Activated B cell treated with CpG ODN at 0.5 μM for 24 hours (primary cell): ENCODE measurements at regions not wholly inside any gene's neighbourhood (a gene's known extent, or its start where the extent isn't known, plus 50 kb on each side); places are given as distances from the start of the nearest gene placed in this dataset.

Experiments used
- ATAC-seq: fragments of 200-7000 bp; cut with Tn5 transposase; one replicate; pipeline ENCODE4 v1.10.0; 2021; ENCODE audit warnings: low read depth, mild to moderate bottlenecking, moderate library complexity
- CTCF ChIA-PET: fragments of 350-600 bp; sonication (Branson Sonifier 250); formaldehyde crosslinking; loops from one replicate; lab custom pipeline; 2021; ENCODE audit warnings: antibody characterized with exemption; lab: Charles Lee
- POLR2A ChIA-PET: fragments of 350-600 bp; sonication (Branson Sonifier 250); formaldehyde crosslinking; loops from one replicate; lab custom pipeline; 2021; ENCODE audit warnings: antibody characterized with exemption; lab: Charles Lee
- DNase-seq: peaks from one replicate; pipeline ENCODE4 v3.0.0; 2022
- H3K27ac Mint-ChIP-seq: one replicate; pipeline ENCODE4 v1.8.0; 2020; ENCODE audit warnings: mixed read lengths
- H3K27me3 Mint-ChIP-seq: one replicate; pipeline ENCODE4 v1.8.0; 2021; ENCODE audit warnings: mixed read lengths
- H3K36me3 Mint-ChIP-seq: one replicate; pipeline ENCODE4 v1.8.0; 2021; ENCODE audit warnings: low read depth, mixed read lengths
- H3K4me1 Mint-ChIP-seq: one replicate; pipeline ENCODE4 v1.8.0; 2021; ENCODE audit warnings: mixed read lengths
- H3K4me3 Mint-ChIP-seq: one replicate; pipeline ENCODE4 v1.8.0; 2020; ENCODE audit warnings: mild to moderate bottlenecking, mixed read lengths
- H3K9me3 Mint-ChIP-seq: one replicate; pipeline ENCODE4 v1.8.0; 2020; ENCODE audit warnings: mixed read lengths
- intact Hi-C: fragments of 100-400 bp; cut with micrococcal nuclease; formaldehyde crosslinking; loops from one replicate; pipeline ENCODE4 v1.15.1; 2024
- TF ChIP-seq, protein P1 (sequence below): fragments of 200-600 bp; IDR thresholded peaks from one replicate; pipeline ENCODE4 v1.8.0; 2022; ENCODE audit warnings: antibody characterized with exemption, mild to moderate bottlenecking

DNA sequence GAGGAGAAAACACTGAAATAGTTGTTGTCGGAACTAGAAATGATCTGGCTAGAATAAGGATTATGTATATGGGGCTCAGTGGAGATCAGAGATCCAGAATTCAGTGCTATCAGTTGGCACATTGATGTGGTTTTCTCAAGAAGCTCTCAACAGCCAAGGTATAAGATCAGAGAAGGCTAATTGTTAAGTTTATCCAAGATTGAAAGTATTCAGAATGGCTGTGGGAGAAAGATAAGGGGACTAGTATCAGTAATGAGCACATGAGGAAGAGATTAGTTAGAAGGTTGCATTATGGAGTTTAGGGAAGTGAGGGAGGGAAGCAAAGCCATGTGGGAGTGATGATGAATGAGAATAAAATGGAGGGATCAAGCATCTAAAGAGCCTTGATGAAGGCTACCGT, 128.1 kb upstream of the MIS18BP1 start:
- intact Hi-C loops: no loop called here
- POLR2A ChIA-PET: no interaction called here
- Mint-ChIP-seq H3K27me3 (no peaks in the 10 kb centered on the region), H3K27ac (no peak overlapping the region), H3K36me3 (no peaks in the 10 kb centered on the region), H3K4me1 (no peaks in the 10 kb centered on the region), H3K4me3 (no peak overlapping the region), H3K9me3 (peaks cover 3% of the 10 kb centered on the region)
- no peak for DNase-seq
- TF ChIP-seq, protein P1, sequence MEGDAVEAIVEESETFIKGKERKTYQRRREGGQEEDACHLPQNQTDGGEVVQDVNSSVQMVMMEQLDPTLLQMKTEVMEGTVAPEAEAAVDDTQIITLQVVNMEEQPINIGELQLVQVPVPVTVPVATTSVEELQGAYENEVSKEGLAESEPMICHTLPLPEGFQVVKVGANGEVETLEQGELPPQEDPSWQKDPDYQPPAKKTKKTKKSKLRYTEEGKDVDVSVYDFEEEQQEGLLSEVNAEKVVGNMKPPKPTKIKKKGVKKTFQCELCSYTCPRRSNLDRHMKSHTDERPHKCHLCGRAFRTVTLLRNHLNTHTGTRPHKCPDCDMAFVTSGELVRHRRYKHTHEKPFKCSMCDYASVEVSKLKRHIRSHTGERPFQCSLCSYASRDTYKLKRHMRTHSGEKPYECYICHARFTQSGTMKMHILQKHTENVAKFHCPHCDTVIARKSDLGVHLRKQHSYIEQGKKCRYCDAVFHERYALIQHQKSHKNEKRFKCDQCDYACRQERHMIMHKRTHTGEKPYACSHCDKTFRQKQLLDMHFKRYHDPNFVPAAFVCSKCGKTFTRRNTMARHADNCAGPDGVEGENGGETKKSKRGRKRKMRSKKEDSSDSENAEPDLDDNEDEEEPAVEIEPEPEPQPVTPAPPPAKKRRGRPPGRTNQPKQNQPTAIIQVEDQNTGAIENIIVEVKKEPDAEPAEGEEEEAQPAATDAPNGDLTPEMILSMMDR: no peak
- no peak for ATAC-seq
- CTCF ChIA-PET: no interaction called here

- no peak overlapping the region for H3K27ac Mint-ChIP-seq
- intact Hi-C loops: no loop called here
- ATAC-seq (no peak), DNase-seq (no peak)
- no peaks in the 10 kb centered on the region for H3K27me3 Mint-ChIP-seq
- POLR2A ChIA-PET: no interaction called here
- no peaks in the 10 kb centered on the region for H3K9me3 Mint-ChIP-seq
- CTCF ChIA-PET: no interaction called here
- H3K4me3 Mint-ChIP-seq: no peak overlapping the region
- H3K36me3 Mint-ChIP-seq: no peaks in the 10 kb centered on the region
- TF ChIP-seq, protein P1: no peak
- H3K4me1 Mint-ChIP-seq: no peaks in the 10 kb centered on the region
These were observed 124.2 kb upstream of the MIS18BP1 start for GRCh38 chr14:45377166-45377565.

DNA sequence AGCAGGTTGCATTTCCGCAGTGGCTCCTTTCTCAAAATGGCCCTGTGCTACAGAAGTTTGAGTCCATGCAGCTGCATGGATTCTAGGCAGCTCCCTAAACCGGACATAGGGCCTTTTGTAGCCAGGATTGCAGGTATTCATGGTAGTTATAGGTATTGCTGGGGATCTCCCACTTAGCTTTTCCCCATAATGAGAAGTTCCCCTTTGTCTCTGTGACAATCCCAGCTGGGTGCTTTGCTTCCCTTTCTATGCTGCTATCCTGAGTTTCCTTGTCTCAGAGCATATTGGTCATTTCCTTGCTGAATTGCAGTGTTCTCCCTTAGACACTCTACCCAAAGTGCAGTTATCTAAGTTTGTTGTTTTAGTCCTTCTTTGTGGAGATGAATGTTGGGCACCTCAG, 120.9 kb upstream of the MIS18BP1 start:
- no peak for ATAC-seq
- Mint-ChIP-seq H3K27ac (no peak overlapping the region), H3K36me3 (no peaks in the 10 kb centered on the region), H3K4me3 (no peak overlapping the region), H3K4me1 (no peaks in the 10 kb centered on the region), H3K9me3 (no peaks in the 10 kb centered on the region), H3K27me3 (no peaks in the 10 kb centered on the region)
- POLR2A ChIA-PET: no interaction called here
- CTCF ChIA-PET: no interaction called here
- no peak for DNase-seq
- TF ChIP-seq, protein P1: no peak
- intact Hi-C loops: no loop called here

GRCh38 chr14:45364565-45365156, 111.7 kb upstream of the MIS18BP1 start:
- no peak overlapping the region for H3K4me3 Mint-ChIP-seq
- TF ChIP-seq, protein P1: no peak
- CTCF ChIA-PET: no interaction called here
- DNase-seq (no peak), ATAC-seq (no peak)
- no peaks in the 10 kb centered on the region for H3K4me1 Mint-ChIP-seq
- POLR2A ChIA-PET: no interaction called here
- H3K27ac Mint-ChIP-seq: no peak overlapping the region
- no peaks in the 10 kb centered on the region for H3K9me3 Mint-ChIP-seq
- intact Hi-C loops: no loop called here
- no peaks in the 10 kb centered on the region for H3K27me3 Mint-ChIP-seq
- no peaks in the 10 kb centered on the region for H3K36me3 Mint-ChIP-seq

DNA sequence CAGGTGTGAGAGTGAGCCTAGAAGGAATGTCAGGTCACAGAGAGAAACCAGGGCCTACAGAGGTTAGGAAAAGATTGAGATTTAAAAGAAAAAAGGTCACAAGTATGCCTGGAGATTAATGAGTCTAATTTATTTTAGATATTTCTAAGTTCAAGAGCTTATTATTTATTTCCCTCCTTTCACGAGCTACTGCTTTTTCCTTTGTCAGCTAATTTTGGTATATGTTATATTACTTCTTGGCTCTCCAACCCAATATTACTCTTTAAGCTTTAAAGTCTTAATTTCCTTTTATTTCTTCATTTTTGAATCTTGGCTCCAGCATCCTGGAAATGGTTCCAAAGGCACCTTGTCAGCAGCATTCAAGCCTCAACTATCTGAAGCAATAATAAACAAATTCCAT, 109.5 kb upstream of the MIS18BP1 start:
- intact Hi-C loops: no loop called here
- no peaks in the 10 kb centered on the region for H3K4me1 Mint-ChIP-seq
- H3K27me3 Mint-ChIP-seq: no peaks in the 10 kb centered on the region
- H3K27ac Mint-ChIP-seq: no peak overlapping the region
- no peaks in the 10 kb centered on the region for H3K9me3 Mint-ChIP-seq
- ATAC-seq (no peak), DNase-seq (no peak)
- no peak overlapping the region for H3K4me3 Mint-ChIP-seq
- CTCF ChIA-PET: no interaction called here
- no peaks in the 10 kb centered on the region for H3K36me3 Mint-ChIP-seq
- POLR2A ChIA-PET: no interaction called here
- TF ChIP-seq, protein P1: no peak
